GM13976 (cell line): ENCODE measurements at regions not wholly inside any gene's neighbourhood (a gene's known extent, or its start where the extent isn't known, plus 50 kb on each side); places are given as distances from the start of the nearest gene placed in this dataset.

Experiments used
- DNase-seq: peaks from one replicate; pipeline ENCODE4 v3.0.0; 2012; ENCODE audit warnings: low spot score
- in situ Hi-C: fragments of 300-500 bp; cut with MboI; formaldehyde crosslinking; loops from one replicate; pipeline ENCODE4 v1.12.0; 2022; ENCODE audit warnings: low sequenced_read_pairs, mixed read lengths, inconsistent platforms; ENCODE audit not compliant: unreplicated experiment
- TF ChIP-seq, protein P1 (sequence below): IDR thresholded peaks from 2 replicates; pipeline ENCODE4 v1.5.1; 2012; ENCODE audit warnings: borderline replicate concordance, mild to moderate bottlenecking; ENCODE audit not compliant: insufficient read depth; ENCODE audit errors: extremely low read depth, missing control alignments, control extremely low read depth

DNA sequence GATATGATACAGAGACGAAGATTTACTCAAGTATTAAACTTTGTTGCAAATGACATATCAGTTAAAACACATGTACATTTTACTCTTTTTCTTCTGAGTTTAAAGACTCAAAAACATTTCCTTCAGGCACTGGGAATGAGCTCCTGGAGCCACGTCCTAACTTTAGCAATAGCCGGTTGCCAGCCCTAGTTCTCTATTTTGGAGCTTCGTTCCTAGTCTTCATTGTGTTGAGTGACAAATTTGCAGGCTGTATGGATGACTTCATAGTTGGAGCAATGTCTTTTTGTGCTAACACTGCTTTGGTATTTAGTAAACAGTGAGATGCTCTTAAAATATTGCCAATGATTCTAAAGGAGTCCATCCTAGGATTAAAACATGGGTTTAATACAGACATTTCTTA lies 190.9 kb downstream of the FAT4 start:
- DNase-seq, result no peak
- TF ChIP-seq, protein P1, sequence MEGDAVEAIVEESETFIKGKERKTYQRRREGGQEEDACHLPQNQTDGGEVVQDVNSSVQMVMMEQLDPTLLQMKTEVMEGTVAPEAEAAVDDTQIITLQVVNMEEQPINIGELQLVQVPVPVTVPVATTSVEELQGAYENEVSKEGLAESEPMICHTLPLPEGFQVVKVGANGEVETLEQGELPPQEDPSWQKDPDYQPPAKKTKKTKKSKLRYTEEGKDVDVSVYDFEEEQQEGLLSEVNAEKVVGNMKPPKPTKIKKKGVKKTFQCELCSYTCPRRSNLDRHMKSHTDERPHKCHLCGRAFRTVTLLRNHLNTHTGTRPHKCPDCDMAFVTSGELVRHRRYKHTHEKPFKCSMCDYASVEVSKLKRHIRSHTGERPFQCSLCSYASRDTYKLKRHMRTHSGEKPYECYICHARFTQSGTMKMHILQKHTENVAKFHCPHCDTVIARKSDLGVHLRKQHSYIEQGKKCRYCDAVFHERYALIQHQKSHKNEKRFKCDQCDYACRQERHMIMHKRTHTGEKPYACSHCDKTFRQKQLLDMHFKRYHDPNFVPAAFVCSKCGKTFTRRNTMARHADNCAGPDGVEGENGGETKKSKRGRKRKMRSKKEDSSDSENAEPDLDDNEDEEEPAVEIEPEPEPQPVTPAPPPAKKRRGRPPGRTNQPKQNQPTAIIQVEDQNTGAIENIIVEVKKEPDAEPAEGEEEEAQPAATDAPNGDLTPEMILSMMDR, result no peak
- in situ Hi-C loops, result no loop called here

DNA sequence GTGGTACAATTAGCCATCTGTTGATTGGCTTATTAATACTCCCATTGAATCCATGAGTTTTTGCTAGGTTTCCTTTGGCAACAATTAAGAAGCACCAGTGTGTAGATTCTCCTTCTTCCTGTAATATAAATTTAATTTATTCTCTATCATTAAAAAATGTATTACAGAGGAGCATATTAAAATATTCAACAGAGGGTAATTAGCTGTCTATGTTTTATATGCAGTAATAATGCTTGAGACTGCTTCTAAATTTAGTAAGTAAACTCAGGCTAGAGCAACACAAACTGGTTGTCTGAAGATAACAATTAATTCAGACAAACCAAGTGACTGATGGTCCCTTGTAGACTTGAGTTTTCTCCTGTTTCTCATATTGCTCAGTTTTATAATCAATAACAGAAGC lies 192.4 kb downstream of the FAT4 start:
- in situ Hi-C loops, result no loop called here
- DNase-seq, result no peak
- TF ChIP-seq, protein P1, result no peak

DNA sequence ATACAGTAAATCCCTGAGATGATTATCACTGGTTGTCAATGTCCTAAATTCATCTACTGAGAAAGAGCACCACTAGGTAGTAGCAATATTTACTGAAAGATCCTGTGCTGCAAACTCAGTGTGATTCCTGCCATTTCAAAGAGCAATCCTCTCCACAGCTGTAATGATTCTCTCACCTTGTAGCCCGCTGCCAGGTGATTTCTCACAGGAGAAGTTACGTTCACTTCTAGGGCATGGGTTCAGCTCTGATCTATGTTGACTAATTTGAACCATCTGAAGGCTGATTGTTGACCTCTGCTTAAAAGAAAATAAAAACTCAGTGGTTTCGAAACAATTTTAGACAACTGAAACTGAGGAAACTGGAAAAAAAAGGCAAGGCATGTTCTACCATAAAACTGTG lies 197.0 kb downstream of the FAT4 start:
- TF ChIP-seq, protein P1, result no peak
- DNase-seq, result no peak
- in situ Hi-C loops, result no loop called here

DNA sequence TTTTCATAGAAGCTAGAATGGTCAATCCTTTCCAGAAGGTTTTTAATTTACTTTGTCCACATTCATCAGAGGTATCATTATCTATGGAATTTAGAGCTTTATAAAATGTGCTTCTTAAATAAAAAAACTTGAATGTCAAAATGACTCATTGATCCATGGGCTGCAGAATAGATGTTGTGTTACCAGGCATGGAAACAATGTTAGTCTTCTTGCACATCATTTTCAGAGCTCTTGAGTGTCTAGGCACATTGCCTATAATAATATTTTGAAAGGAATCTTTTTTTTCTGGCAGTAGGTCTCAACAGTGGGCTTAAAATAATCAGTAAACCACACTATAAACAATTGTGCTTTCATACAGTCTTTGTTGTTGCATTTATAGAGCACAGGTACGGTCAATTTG lies 200.3 kb downstream of the FAT4 start:
- in situ Hi-C loops, result no loop called here
- TF ChIP-seq, protein P1, result no peak
- DNase-seq, result no peak

DNA sequence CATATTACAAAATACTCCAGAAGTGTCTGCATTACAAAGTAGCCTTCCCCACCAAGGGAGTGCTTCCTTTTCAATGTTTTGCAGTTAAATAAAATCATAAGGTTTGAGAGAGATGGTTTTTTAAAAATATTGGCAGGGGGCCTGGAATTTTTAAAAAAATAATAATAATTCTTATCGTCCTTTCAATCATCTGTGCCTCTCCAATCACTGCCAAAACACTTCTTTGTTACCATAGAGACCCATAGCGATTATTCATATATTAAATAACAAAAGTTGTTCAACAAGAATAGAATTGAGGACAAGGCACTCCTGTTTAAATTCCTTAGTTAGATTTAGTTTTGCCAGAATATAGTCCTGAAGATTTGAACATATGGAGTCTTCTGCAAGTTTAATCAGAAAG lies 203.1 kb downstream of the FAT4 start:
- TF ChIP-seq, protein P1, result no peak
- no peak for DNase-seq
- in situ Hi-C loops, result no loop called here

DNA sequence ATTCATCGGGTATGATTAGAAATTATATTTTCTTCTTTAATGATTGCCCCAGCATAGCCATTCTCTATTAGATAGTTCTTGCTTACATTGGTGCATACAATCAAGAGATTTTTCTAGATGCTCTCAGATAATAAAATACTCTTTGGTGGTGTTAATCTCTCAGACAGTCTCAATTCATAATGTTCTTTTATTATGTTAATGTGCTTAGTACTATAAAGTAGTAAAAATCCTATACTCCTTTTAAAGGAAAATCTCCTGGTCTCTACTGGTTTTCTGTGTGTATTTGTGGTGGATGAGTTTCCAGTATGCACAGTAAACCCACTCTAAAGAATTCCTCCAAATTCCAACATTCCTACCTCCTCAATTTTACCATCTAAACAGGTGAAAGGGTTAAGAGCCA lies 203.5 kb downstream of the FAT4 start:
- DNase-seq, result no peak
- TF ChIP-seq, protein P1, result no peak
- in situ Hi-C loops, result no loop called here

DNA sequence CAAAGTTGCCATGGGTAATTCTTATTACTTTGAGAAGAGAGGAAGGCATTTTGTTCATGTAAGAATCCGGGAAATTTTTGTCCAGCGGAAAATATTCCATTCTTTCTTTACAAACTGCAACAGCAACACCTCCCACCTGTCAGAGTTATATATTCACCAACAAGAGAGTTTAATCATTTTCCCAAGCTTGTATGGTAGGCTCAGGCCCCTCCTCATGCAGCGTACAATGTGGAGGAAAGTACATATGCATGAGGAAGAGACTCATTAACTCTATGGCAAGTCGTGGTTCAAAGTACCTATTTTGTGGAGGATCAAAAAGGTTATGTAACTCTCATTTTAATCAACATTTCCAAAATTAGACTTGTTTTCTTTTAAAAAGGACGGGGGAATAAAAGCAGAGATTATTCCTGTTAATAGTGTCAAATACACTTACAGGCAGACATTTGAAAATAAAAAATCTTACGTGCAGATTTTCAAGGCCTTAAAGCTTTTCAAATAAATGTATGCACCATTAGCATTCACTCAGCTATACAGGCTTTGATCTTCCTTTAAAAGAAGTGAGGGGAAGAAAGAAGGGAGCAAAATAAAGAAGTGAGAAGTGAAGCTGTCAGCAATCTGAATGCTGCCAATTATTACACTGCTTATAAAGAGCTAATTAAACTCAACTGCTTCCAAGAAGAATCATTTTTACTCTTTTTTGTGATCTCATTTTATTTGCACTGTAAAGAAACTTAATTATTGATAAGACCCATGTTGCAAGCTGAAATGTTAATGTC lies 204.8 kb downstream of the FAT4 start:
- no peak for DNase-seq
- in situ Hi-C loops, result no loop called here
- TF ChIP-seq, protein P1, result no peak
